Lower leg skin (tissue), 3 donors: ENCODE measurements at regions not wholly inside any gene's neighbourhood (a gene's known extent, or its start where the extent isn't known, plus 50 kb on each side); places are given as distances from the start of the nearest gene placed in this dataset.
"Not testable (repeated sequence)": the region's sequence is repeated elsewhere in the genome, so short reads cannot be mapped to it uniquely, and the experiment has no call there.

Source experiments
- POLR2A ChIP-seq, 2 donors: fragments of 450-650 bp; IDR thresholded peaks; one replicate each; pipeline ENCODE4 v1.6.1; 2016 to 2017; ENCODE audit warnings: antibody characterized with exemption in 2 of 2, mild to moderate bottlenecking in 1 of 2, moderate library complexity in 1 of 2
- TF ChIP-seq, protein P1 (sequence below), 3 donors: fragments of 450-650 bp; IDR thresholded peaks; one replicate each; pipeline ENCODE4 v1.5.1; 2016; ENCODE audit warnings: antibody characterized with exemption in 3 of 3, mild to moderate bottlenecking in 3 of 3, moderate library complexity in 2 of 3

DNA sequence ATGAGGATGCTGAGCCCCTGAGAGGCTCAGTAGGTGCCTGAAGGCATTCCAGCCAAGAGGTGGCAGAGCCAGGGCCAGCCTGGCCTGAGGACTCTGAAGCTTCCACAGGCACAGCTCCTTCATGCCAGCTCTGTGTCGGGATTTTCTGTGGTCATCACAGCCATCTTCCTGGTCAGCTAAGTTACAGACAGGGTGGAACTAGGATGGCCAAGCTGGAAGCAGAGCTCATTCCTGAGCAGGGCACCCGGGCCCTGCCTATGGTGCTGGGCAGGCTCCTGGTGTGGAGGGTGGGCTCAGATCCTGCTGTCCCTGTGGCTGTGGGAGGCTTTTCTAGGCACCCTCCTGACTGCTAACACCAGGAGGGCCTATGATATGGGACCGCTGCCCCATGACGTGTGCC is 2882.3 kb downstream of the RPIA start:
- not testable (repeated sequence) for TF ChIP-seq POLR2A (IDR thresholded peaks at IDR 0.05)
- TF ChIP-seq, protein P1, sequence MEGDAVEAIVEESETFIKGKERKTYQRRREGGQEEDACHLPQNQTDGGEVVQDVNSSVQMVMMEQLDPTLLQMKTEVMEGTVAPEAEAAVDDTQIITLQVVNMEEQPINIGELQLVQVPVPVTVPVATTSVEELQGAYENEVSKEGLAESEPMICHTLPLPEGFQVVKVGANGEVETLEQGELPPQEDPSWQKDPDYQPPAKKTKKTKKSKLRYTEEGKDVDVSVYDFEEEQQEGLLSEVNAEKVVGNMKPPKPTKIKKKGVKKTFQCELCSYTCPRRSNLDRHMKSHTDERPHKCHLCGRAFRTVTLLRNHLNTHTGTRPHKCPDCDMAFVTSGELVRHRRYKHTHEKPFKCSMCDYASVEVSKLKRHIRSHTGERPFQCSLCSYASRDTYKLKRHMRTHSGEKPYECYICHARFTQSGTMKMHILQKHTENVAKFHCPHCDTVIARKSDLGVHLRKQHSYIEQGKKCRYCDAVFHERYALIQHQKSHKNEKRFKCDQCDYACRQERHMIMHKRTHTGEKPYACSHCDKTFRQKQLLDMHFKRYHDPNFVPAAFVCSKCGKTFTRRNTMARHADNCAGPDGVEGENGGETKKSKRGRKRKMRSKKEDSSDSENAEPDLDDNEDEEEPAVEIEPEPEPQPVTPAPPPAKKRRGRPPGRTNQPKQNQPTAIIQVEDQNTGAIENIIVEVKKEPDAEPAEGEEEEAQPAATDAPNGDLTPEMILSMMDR (IDR thresholded peaks at IDR 0.05) = not testable (repeated sequence)
